Neutrophil (primary cell): ENCODE measurements at regions not wholly inside any gene's neighbourhood (a gene's known extent, or its start where the extent isn't known, plus 50 kb on each side); places are given as distances from the start of the nearest gene placed in this dataset.

Source experiments
- H3K27ac ChIP-seq: fragments of 200-600 bp; sonication (generic); 2 replicates; pipeline ENCODE4 v1.5.1; 2016; ENCODE audit warnings: mild to moderate bottlenecking, moderate library complexity
- H3K27me3 ChIP-seq: fragments of 200-600 bp; sonication (generic); 2 replicates; pipeline ENCODE4 v1.6.0; 2016; ENCODE audit warnings: mild to moderate bottlenecking
- H3K36me3 ChIP-seq: fragments of 200-600 bp; sonication (generic); 2 replicates; pipeline ENCODE4 v1.5.1; 2017
- H3K4me1 ChIP-seq, 2 experiments: fragments of 200-600 bp in 1 of 2; sonication (generic) in 1 of 2; 1 replicate in 1 of 2; 2 replicates in 1 of 2; pipeline versions ENCODE4 v1.5.1 to v1.6.1; 2013 to 2016; ENCODE audit warnings: low read depth in 1 of 2, low read length in 1 of 2, mild to moderate bottlenecking in 1 of 2, moderate library complexity in 1 of 2; ENCODE audit not compliant: control insufficient read depth in 1 of 2, insufficient read depth in 1 of 2
- H3K4me3 ChIP-seq, 2 experiments: fragments of 200-600 bp in 1 of 2; sonication (generic) in 1 of 2; 1 replicate in 1 of 2; 2 replicates in 1 of 2; pipeline ENCODE4 v1.5.1; 2013 to 2016; ENCODE audit warnings: low read depth in 1 of 2, low read length in 1 of 2, mild to moderate bottlenecking in 1 of 2, moderate library complexity in 1 of 2
- H3K9me3 ChIP-seq: fragments of 200-600 bp; sonication (generic); 2 replicates; pipeline ENCODE4 v1.5.1; 2016
- CTCF ChIP-seq: fragments of 200-600 bp; sonication (generic); IDR thresholded peaks from 2 replicates; pipeline ENCODE4 v1.5.1; 2016; ENCODE audit warnings: antibody characterized with exemption

- Histone ChIP-seq H3K9me3 (no peaks in the 10 kb centered on the region), H3K36me3 (no peaks in the 10 kb centered on the region), H3K27ac (no peak overlapping the region), H3K4me3 (no peak overlapping the region), H3K4me1 (no peaks in the 10 kb centered on the region), H3K27me3 (no peaks in the 10 kb centered on the region)
- TF ChIP-seq CTCF = no peak
These were observed 303.7 kb upstream of the PMFBP1 start for GRCh38 chr16:72475688-72476087.

- no peak overlapping the region for H3K27ac ChIP-seq
- H3K36me3 ChIP-seq = no peaks in the 10 kb centered on the region
These were observed 302.7 kb upstream of the PMFBP1 start for GRCh38 chr16:72474501-72475123.

GRCh38 chr16:72473631-72474030 is 301.7 kb upstream of the PMFBP1 start:
- no peaks in the 10 kb centered on the region for H3K27me3 ChIP-seq
- H3K9me3 ChIP-seq = no peaks in the 10 kb centered on the region
- H3K4me3 ChIP-seq = no peak overlapping the region
- H3K4me1 ChIP-seq = no peaks in the 10 kb centered on the region
- H3K27ac ChIP-seq = no peak overlapping the region
- no peak for TF ChIP-seq CTCF
- no peaks in the 10 kb centered on the region for H3K36me3 ChIP-seq

More at GRCh38 chr16:72474501-72475123, 302.7 kb upstream of the PMFBP1 start:
- Histone ChIP-seq H3K4me3 (no peak overlapping the region), H3K27me3 (no peaks in the 10 kb centered on the region), H3K9me3 (no peaks in the 10 kb centered on the region), H3K4me1 (no peaks in the 10 kb centered on the region)
- TF ChIP-seq CTCF = no peak

GRCh38 chr16:72471317-72471924 is 299.5 kb upstream of the PMFBP1 start:
- Histone ChIP-seq H3K27ac (no peak overlapping the region), H3K4me3 (no peak overlapping the region), H3K4me1 (no peaks in the 10 kb centered on the region), H3K36me3 (no peaks in the 10 kb centered on the region), H3K9me3 (no peaks in the 10 kb centered on the region), H3K27me3 (no peaks in the 10 kb centered on the region)
- TF ChIP-seq CTCF = no peak

- TF ChIP-seq CTCF = no peak
- Histone ChIP-seq H3K9me3 (no peaks in the 10 kb centered on the region), H3K4me3 (no peak overlapping the region), H3K27me3 (no peaks in the 10 kb centered on the region), H3K4me1 (no peaks in the 10 kb centered on the region), H3K36me3 (no peaks in the 10 kb centered on the region), H3K27ac (no peak overlapping the region)
These were observed 298.6 kb upstream of the PMFBP1 start for GRCh38 chr16:72470541-72470940.
